ENCODE measurements at regions not wholly inside any gene's neighbourhood (a gene's known extent, or its start where the extent isn't known, plus 50 kb on each side); places are given as distances from the start of the nearest gene placed in this dataset.

DNA sequence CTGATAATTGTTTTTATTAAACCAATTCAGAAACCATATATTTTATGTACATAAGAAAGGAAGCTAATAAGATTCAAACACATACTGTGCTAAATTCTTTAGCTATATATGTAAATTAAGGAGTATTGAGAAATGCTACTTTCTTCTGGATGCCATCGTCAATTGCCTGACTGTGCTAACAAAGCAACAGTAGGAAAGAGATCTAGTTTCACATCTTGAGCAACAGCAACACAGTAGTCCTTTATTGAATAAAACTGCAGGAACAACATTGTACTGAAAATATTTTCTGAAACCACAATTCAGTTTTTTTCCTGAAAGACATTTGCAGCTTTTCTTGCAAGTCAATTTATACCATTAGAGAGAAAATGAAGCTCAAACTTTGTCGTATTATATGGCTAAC, 1404.9 kb upstream of the SLC39A10 start:
- no peak for TF ChIP-seq POLR2AphosphoS5 (IDR thresholded peaks at IDR 0.05)
- TF ChIP-seq, protein P1, sequence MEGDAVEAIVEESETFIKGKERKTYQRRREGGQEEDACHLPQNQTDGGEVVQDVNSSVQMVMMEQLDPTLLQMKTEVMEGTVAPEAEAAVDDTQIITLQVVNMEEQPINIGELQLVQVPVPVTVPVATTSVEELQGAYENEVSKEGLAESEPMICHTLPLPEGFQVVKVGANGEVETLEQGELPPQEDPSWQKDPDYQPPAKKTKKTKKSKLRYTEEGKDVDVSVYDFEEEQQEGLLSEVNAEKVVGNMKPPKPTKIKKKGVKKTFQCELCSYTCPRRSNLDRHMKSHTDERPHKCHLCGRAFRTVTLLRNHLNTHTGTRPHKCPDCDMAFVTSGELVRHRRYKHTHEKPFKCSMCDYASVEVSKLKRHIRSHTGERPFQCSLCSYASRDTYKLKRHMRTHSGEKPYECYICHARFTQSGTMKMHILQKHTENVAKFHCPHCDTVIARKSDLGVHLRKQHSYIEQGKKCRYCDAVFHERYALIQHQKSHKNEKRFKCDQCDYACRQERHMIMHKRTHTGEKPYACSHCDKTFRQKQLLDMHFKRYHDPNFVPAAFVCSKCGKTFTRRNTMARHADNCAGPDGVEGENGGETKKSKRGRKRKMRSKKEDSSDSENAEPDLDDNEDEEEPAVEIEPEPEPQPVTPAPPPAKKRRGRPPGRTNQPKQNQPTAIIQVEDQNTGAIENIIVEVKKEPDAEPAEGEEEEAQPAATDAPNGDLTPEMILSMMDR (IDR thresholded peaks at IDR 0.05 in 8 of 11, conservative IDR thresholded peaks at IDR 0.05 in 3 of 11) = no peak

Data from spleen (tissue), 7 donors.